DMS 273 (cell line): ENCODE measurements at regions not wholly inside any gene's neighbourhood (a gene's known extent, or its start where the extent isn't known, plus 50 kb on each side); places are given as distances from the start of the nearest gene placed in this dataset.

Source experiments
- DNase-seq: peaks from one replicate; lab custom pipeline; 2025; ENCODE audit not compliant: unreplicated experiment; lab: John Stamatoyannopoulos, UW

DNA sequence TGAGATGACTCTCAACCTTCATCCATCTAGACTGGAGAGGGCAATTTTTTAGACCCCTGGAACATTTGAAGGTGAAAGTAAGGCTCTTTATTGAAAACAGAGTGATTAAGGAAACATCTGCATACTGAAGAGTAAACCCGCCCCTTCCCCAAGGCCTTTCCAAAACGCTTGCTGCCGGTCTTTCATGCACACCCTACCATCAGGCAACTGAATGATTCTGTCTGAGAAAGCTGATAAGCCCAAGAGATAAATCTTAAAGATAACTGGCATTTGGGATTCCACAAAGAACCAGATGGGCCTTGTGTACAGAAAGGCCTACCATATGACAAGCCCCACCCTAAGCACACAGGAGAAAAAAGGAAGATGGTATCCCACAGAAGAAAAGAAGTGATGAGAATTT is 54.4 kb upstream of the PIK3R1 start:
- DNase-seq = no peak

DNA sequence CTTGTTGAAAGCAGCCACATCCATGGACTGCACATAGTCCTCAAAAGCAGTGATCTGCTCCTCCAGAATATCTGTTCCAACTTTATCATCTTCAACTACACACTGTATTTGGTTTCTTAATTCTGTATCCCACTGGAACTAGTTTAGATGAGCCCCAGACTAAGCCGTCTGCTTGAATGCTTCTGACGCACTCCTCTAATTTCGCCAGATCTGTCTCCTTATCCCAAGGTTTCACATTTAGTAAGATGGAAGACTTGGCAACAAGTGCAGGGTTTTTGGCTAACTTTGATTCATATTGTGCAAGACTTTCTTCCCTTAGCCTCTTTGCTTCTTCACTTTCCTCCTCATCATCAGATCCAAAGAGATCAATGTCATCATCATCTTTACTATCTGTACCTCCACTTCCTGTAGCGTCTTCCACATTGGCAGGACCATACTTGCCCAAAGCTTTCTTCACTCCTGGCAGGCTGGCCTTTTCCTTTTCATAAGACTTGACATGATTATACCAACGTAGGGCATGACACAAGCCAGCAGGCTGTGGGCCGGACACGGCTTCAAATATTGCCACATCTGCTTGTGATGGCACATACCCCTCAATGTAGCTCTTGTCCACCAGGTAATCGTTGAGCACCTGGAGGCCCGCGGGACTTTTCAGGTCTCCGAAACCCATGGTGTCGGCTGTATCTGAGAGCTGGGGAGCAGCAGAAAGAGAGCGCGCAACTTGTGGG is 56.2 kb upstream of the PIK3R1 start:
- no peak for DNase-seq

DNA sequence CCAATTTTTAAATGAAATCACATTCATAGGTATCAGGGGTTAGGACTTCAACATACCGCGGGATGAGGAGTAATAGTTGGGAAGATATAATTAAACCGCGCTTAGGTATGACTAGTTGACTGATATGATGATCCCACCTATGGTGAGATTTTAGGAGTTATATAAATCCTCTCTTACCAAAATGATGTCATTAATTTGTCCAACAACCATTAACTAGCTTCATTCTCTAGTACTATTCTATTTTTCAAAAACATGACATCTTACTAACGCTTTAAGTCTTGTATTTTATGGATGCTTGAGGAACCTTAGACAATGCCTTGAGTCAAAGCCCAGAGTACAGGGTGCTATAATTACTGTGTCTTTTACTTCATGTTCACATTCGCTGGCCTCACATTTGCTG is 59.6 kb upstream of the PIK3R1 start:
- DNase-seq = no peak

DNA sequence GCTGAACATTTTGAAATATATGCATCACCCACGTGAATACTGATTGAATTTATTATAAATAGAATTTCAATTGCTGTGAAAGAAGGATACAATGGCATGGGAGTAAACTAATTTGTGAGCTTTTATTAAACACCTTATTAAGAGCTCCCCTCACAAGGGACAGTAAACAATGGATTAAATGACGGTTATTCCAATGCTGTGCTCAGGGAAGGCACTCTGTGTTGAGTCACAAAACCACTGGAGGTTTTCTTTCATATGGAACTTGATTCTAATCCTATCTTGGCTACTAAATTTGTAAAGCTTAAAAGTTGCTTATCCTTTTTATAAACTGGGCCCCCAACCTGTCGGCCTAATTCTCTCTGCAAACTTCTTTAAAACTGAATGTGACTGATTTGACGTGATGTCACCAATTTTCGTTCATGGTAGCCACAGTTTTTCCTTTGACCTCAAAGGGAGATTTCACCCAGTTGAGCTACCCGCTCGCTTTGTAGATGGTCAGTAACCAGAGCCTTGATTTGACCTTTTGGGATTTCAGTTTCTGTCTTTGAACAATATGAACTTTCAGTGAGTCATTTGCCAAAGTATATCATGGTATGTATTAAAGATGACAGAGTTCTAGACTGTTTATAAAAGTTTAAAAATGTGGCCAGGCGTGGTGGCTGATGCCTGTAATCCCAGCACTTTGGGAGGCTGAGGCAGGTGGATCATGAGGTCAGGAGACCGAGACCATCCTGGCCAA is 61.3 kb upstream of the PIK3R1 start:
- DNase-seq = no peak

DNA sequence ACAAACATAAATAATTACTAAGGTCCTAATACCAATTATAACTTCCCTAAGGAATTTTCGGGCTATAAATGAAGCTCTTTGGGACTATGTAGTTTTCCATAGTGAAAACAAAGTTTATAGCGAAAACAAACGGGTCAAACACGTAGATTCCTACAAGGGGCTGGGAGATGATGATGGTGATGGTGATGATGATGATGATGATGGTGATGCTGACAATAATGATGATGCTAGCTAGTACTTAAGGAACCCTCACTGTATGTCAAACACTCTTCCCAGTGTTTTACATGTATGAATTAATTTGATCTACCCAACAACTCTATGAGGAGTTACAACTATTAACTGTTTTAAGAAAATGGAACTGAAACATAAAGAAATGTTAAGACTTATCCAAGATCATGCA is 63.7 kb upstream of the PIK3R1 start:
- no peak for DNase-seq

DNA sequence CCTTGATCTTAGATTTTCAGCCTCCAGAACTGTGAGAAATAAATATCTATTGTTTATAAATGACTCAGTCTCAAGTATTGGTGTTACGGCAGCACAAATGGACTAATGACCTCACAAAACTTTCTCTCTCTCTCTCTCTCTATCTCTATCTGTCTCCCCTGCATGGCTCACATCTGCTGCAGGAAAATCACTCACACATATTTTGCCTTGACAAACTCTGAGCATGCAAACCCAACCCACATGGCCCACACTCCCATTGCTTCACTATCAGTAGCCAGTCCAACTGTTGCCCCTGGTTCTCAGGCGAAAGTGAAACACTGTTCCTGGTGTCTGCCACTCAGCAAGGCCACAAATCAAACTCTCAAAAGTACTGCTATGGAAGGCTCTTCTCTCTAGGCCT is 66.4 kb upstream of the PIK3R1 start:
- no peak for DNase-seq

DNA sequence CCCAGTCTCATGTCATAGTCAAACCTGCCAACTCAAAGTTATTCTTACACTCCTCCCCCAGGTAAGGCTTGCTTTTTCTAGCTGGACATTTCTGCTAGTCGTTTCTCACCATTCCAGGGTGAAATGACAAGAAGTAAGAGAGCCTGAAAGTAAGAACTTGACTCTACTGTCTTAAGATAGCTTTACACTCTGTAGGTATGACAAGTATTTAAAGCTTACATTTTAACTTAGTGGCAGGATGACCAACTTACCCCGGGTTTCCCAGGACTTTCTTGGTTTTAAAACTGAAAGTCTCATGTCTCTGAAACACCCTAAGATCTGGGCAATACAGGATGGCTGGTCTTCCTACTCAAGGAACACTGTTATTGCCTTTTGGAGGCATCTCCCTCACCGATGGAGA is 67.5 kb upstream of the PIK3R1 start:
- DNase-seq = no peak

DNA sequence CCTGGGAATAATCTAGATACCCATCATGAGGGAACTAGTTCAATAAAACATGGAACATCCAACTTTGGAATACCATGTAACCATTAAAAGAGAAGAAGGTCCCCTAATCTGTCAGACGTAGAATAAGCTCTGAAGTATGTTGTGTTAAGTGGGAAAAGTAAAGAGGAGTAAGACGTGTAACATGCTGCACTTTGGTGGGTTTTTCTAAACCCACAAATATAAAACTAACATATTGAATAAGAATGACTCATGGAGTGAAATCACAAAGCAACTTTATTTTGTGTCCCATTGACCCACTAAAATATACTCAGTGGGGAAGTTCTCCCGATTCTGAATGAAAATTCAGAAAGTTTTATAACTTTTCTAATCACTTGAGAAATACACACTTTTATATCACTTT is 67.9 kb upstream of the PIK3R1 start:
- DNase-seq = no peak

DNA sequence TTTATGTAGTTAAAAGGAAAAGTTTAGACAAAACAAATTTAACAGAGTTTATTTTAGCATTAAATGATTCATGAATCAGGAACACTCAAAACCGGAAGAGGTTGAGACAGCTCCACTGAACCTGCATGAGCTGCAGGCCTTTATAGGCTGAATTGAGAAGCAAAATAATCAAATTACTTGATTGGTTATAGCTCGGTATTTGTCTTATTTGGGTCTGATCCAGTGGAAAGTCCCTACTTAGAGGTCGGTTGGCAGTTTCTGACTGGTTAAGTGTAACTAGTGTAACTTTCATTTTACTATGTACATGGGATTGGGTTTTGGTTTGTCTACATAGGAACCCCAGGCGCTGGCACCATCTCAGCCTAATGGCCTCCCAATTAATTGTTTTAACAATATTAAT is 74.1 kb upstream of the PIK3R1 start:
- no peak for DNase-seq

DNA sequence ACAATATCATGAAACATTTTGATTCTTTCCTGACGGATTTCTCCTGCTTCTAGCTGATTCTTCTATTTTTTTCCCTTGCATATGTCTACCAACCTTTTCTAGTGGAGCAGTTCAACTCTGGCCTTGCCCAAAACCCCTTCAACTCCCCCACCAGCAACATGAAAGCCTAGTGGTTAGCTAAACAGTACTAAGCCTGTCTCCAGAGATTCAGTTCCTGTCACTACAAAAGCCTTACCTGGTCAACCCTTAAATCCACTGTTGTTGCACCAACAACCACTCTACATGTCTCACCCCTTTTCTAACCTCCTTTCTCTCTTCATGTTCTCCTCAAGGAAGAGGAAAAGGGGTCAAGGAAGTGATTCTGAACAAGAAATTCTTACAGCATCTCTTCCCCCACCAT is 74.8 kb upstream of the PIK3R1 start:
- DNase-seq = no peak

DNA sequence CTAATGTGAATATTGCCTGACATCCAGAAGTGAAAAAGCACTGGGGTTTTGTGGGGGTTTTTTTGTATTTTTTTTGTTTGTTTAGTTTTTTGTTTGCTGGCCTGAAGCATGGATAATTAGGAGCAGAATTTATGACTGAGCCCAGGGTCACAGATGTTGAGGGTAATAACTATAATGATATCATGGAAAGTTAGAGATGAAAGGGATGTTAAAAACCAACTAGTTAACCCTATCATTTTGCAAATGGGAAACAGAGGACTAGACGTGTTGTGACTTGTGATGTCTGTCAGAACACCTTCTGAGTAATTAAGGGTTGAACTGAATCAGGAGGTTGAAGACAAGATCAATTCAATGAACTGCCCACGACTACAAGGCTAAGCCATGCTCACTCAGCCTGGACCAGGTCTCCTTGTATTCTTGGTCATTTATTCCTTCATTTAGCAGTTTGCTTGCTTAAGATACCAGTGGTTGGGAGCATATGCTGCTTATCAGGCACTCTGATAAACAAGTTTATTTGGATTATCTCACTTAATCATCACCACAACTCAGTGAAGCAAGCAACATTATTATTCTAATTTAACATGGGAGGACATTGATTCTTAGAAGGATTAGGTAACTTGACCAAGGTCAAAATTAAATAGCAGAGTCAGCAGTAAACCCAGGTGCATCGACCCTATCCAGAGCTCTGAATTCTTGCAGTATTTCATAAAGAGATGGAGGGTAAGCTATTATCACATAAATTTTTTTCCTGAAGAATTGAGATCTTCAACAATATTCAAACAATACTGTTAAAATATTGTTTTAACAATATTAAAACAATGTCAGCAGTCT is 75.7 kb upstream of the PIK3R1 start:
- peak; percentile 19 for DNase-seq

DNA sequence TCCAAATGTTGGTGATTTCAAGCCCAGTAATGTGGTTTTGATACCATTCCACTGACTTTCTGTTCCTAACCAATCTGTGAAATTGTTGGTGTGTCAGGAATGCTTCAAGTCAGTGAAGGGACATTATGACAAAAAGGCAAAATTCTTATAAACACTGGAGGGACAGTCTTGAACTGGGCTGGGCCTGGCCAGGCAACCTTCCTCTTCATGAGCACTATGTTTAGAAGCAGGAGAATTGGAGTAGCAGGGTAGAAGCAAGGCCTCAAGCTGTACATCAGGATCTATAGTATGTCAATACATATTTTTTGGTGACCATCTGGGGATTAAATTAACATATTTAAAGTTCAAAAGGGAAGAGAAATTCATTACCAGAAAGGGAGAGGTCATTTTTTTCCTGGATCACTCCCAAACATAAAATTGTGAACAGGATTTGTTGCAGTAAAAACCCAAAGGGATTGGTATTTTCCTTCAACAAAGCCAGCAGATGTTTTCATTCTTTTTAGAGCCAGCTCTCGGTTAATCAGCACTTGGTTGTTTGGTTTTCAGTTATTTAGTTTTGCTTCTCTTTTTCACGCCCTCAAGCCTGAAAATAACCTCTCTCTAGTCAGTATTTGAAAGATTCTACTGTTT is 77.9 kb upstream of the PIK3R1 start:
- DNase-seq = no peak

DNA sequence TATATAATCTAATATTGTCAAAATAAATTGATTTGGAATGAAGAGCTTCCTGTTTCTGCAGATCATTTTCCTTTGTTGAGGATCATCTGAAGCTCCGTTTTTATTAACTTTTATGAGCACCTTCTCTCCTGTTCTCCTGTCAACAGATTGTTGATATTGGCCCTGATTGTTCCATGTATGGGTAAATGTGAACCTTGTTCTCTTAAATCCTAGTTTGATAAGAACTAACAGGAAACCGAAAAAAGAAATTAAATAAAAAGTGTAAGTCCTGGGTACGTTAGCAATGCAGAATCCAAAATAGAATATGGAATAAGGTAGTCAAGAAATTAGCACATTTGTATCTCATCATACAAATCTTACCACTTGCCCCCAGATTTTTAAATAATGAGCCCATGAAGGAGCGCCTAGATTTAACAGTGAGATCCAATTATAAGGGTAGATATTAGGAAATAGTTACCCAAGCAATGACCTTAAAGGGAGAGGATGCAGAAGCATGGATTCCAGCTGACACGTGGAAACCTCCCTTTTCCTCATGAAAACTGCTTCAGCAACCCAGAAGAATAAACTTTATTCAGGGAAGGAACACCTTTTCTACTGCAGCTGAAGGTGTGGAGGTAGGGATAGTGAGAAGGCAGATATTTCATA is 80.8 kb upstream of the PIK3R1 start:
- no peak for DNase-seq

DNA sequence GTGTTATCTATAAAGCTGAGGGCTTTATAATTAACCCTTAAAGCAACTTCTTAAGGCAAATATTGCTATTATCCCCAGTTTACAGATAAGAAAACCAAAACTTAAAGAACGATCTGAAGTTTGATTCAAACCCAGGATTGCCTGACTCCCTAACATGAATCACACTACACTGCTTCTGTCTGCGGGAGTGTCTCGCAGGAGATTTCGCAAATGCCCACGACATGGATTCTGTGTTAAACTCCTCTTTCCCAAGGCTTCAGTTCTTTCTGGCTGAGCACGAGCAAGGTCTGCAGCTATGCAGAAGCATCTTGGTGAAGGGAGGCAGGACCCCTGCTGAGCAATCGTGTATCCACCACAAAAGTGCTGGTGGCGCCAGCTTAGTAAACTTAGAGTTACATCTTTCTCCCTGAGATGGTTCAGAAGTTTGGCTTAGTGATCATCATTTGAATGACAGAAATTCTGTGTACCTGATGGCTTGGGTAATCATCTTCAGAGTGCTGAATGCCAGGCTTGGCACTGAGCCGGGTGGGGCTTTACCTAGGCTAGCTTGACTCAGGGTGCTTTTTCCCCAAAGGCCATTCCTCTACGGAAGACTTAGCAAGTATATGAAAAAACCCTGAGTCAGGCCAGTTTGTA is 81.4 kb upstream of the PIK3R1 start:
- DNase-seq = no peak

DNA sequence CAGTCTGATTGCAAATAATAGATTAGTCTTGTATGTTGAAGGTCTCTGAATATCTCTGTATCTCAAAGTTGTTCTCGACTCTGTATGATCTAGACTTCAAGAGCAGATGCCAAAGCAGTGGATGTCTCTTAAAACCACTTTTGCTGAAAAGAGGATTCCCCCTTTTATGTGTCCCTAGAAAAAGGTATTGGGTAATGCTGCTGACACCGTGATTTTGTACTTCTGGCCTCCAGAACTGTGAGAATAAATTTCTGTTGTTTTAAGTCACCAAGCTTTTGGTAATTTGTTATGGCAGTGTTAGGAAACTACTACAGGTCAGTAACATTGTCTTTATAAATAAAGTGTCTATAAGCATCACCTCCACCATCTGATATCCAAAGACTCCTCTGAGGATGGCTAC is 85.3 kb upstream of the PIK3R1 start:
- DNase-seq = no peak

DNA sequence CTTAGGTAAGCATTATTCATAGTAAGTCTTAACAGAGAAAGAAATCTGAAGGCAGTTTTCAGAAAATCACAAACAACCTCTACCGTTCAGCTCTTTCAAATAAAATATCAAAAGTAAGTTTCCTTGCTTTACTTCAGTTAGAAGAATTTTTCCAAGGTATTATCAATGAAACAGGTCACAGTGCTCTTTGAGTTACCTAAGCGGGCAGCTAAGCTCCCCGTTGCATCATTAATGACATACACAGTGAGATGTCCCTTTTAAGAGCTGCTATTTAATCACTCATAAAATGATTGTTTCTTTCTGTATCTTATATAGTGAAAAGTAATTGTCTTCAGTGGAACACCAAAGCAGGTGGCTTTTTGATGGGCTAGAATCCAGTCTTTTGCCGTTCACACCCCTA is 86.2 kb upstream of the PIK3R1 start:
- no peak for DNase-seq

DNA sequence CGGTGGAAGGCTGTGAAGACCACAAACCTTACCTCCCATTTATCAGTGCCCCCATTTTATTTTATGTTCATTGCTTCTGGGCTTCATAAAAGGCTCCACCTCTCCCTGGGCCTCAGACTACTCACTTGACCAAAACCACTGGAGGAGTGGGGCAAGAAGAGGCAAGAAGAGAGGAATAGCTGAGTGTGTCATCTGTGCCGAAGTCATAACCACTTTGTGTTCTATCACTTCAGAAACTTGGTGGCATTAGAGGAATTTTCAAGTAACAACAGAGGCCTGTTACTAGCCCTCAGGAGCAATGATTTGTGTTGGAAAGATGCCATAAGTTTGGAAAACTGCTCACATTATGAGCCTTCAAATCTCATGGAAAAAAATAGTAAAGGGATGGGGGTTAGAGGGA is 88.7 kb upstream of the PIK3R1 start:
- no peak for DNase-seq

DNA sequence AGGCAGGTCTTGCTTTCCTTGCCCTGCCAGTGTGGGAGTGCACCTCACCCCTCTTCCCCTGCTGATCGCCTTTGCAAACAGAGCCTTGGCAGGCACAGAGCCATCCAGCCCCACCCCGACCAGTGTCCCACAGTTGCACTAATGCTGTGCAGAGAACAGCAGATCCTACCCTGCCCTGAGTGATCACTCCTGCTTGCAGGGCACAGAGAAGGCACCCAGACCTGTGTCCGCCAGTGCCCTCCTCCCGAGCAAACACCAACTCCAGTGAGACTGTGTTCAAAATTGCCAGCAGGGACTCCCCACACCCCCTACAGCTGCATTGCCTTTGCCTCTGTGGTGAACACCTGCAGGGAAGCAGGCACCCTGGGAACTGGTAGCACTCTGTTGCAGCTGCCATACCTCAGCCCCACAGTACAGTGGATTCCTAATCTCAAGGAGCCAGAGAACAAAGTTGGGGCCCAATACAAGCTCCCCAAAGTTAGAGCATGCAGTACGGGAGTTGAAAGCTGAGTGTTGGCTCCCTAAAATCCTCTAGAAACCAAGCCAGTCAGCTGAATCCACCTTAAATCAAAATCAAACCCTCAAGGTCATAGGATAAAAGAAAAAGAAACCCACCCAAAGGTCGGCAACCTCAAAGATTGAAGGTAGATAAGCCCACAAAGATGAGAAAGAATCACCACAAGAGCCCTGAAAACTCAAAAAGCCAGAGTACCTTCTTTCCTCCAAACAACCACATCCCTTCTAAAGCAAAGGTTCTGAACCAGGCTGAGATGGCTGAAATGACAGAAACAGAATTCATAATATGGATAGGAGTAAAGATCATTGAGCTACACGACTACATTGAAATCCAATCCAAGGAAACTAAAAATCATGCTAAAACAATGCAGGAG is 92.9 kb upstream of the PIK3R1 start:
- DNase-seq = no peak

DNA sequence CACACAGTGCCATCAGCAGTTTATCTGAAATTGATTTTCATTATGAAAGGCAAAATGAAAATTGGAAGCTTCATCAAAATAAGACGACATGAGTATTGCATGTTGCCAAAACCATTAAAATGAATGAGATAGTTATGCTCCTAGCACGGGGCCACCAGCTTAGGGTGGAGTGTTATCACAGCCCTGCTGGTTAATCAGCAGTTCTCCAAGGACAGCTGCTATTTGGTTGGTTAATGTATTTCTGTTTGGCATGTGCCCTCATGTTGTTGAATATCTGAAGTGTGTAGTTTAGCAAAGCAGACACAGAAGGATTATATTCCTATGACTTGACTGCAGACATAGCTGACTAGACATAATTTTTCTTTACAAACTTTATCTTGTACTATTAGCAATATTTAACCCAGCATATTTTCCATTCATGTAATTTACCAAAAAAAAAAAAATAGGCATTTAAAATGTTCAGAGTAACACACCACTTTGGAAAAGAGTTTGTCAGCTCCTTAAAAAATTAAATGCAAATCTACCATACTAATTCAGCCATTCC is 98.6 kb upstream of the PIK3R1 start:
- DNase-seq = peak; percentile 13
